WTC11 (cell line): ENCODE measurements at regions not wholly inside any gene's neighbourhood (a gene's known extent, or its start where the extent isn't known, plus 50 kb on each side); places are given as distances from the start of the nearest gene placed in this dataset.

Source experiments
- ZNF317 ChIP-seq: sonication (generic); formaldehyde crosslinking; IDR thresholded peaks from 2 replicates; pipeline ENCODE4 v1.8.1; 2023; ENCODE audit warnings: low read depth, mild to moderate bottlenecking, moderate library complexity, missing genetic modification reagents, borderline replicate concordance
- TF ChIP-seq, protein P1 (sequence below): fragments of 250-450 bp; sonication (Bioruptor Pico); IDR thresholded peaks from 2 replicates; pipeline ENCODE4 v1.9.0; 2021; ENCODE audit warnings: mild to moderate bottlenecking, borderline replicate concordance
- TF ChIP-seq, protein P2 (sequence below): fragments of 200-600 bp; IDR thresholded peaks from 2 replicates; pipeline ENCODE4 v1.8.0; 2022; ENCODE audit warnings: antibody characterized with exemption

DNA sequence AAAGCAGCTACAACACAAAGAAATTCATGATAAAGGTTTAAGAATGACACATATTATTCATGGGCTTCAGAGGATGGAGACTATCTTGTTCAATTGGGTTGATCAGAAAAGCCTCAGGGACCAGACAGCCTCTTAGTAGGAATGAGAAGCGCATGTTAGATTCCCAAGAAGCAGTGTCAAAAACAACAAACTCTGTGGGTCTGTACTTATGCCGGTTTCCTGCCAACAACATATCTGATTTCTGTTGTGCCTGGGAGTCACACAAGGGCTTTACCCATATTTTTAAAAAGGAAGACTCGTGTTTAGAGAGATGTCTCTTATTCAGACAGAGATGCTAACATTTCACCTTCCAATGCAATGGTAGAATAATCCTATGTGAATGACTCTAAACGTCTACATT is 2180.6 kb upstream of the CELF4 start:
- TF ChIP-seq, protein P1, sequence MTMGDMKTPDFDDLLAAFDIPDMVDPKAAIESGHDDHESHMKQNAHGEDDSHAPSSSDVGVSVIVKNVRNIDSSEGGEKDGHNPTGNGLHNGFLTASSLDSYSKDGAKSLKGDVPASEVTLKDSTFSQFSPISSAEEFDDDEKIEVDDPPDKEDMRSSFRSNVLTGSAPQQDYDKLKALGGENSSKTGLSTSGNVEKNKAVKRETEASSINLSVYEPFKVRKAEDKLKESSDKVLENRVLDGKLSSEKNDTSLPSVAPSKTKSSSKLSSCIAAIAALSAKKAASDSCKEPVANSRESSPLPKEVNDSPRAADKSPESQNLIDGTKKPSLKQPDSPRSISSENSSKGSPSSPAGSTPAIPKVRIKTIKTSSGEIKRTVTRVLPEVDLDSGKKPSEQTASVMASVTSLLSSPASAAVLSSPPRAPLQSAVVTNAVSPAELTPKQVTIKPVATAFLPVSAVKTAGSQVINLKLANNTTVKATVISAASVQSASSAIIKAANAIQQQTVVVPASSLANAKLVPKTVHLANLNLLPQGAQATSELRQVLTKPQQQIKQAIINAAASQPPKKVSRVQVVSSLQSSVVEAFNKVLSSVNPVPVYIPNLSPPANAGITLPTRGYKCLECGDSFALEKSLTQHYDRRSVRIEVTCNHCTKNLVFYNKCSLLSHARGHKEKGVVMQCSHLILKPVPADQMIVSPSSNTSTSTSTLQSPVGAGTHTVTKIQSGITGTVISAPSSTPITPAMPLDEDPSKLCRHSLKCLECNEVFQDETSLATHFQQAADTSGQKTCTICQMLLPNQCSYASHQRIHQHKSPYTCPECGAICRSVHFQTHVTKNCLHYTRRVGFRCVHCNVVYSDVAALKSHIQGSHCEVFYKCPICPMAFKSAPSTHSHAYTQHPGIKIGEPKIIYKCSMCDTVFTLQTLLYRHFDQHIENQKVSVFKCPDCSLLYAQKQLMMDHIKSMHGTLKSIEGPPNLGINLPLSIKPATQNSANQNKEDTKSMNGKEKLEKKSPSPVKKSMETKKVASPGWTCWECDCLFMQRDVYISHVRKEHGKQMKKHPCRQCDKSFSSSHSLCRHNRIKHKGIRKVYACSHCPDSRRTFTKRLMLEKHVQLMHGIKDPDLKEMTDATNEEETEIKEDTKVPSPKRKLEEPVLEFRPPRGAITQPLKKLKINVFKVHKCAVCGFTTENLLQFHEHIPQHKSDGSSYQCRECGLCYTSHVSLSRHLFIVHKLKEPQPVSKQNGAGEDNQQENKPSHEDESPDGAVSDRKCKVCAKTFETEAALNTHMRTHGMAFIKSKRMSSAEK (CRISPR knock-in tag), result no peak
- TF ChIP-seq, protein P2, sequence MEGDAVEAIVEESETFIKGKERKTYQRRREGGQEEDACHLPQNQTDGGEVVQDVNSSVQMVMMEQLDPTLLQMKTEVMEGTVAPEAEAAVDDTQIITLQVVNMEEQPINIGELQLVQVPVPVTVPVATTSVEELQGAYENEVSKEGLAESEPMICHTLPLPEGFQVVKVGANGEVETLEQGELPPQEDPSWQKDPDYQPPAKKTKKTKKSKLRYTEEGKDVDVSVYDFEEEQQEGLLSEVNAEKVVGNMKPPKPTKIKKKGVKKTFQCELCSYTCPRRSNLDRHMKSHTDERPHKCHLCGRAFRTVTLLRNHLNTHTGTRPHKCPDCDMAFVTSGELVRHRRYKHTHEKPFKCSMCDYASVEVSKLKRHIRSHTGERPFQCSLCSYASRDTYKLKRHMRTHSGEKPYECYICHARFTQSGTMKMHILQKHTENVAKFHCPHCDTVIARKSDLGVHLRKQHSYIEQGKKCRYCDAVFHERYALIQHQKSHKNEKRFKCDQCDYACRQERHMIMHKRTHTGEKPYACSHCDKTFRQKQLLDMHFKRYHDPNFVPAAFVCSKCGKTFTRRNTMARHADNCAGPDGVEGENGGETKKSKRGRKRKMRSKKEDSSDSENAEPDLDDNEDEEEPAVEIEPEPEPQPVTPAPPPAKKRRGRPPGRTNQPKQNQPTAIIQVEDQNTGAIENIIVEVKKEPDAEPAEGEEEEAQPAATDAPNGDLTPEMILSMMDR, result no peak
- TF ChIP-seq ZNF317, result no peak
